ENCODE measurements at regions not wholly inside any gene's neighbourhood (a gene's known extent, or its start where the extent isn't known, plus 50 kb on each side); places are given as distances from the start of the nearest gene placed in this dataset.

- H3K36me3 Mint-ChIP-seq (ENCODE audit: insufficient read depth), result peaks cover 1% of the 10 kb centered on the region
- H3K4me3 Mint-ChIP-seq (ENCODE audit: low read depth), result no peak overlapping the region
- H3K9me3 Mint-ChIP-seq (ENCODE audit: low read depth), result peaks cover 9% of the 10 kb centered on the region
- H3K27ac Mint-ChIP-seq, result no peak overlapping the region
- H3K4me1 Mint-ChIP-seq (ENCODE audit: low read depth), result no peaks in the 10 kb centered on the region
- TF ChIP-seq, protein P1, sequence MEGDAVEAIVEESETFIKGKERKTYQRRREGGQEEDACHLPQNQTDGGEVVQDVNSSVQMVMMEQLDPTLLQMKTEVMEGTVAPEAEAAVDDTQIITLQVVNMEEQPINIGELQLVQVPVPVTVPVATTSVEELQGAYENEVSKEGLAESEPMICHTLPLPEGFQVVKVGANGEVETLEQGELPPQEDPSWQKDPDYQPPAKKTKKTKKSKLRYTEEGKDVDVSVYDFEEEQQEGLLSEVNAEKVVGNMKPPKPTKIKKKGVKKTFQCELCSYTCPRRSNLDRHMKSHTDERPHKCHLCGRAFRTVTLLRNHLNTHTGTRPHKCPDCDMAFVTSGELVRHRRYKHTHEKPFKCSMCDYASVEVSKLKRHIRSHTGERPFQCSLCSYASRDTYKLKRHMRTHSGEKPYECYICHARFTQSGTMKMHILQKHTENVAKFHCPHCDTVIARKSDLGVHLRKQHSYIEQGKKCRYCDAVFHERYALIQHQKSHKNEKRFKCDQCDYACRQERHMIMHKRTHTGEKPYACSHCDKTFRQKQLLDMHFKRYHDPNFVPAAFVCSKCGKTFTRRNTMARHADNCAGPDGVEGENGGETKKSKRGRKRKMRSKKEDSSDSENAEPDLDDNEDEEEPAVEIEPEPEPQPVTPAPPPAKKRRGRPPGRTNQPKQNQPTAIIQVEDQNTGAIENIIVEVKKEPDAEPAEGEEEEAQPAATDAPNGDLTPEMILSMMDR (IDR thresholded peaks at IDR 0.05; ENCODE audit: unreplicated experiment), result no peak
- H3K27me3 Mint-ChIP-seq, result peaks cover 12% of the 10 kb centered on the region
- no peak for DNase-seq (ENCODE audit: low spot score, unreplicated experiment)
Observed at GRCh38 chr2:234808907-234809306, 142.9 kb upstream of the SH3BP4 start.

DNA sequence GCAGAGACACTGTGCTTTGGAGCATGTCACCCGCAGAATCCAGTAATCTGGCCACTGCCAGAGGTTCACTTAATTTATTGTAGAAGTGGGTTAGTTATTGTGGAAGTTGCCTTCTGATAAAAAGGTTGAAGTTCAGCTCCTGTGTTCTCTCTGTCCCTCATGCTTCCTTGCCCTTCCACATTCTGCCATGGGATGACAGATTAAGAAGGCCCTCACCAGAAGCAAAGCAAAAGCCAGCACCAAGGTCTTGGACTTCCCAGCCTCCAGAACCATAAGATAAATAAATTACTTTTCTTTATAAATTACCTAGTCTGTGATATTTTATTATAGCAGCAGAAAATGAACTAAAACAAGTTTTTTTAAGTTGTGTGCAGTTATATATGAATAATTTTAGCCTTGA, 145.0 kb upstream of the SH3BP4 start:
- Mint-ChIP-seq H3K9me3 (ENCODE audit: low read depth) (peaks cover 9% of the 10 kb centered on the region), H3K36me3 (ENCODE audit: insufficient read depth) (peaks cover 1% of the 10 kb centered on the region), H3K4me1 (ENCODE audit: low read depth) (peaks cover 11% of the 10 kb centered on the region), H3K4me3 (ENCODE audit: low read depth) (no peak overlapping the region), H3K27me3 (peaks cover 9% of the 10 kb centered on the region), H3K27ac (no peak overlapping the region)
- TF ChIP-seq, protein P1 (IDR thresholded peaks at IDR 0.05; ENCODE audit: unreplicated experiment), result no peak
- DNase-seq (ENCODE audit: low spot score, unreplicated experiment), result no peak

GRCh38 chr2:234805836-234806235, 146.0 kb upstream of the SH3BP4 start:
- Mint-ChIP-seq H3K27ac (no peak overlapping the region), H3K9me3 (ENCODE audit: low read depth) (peaks cover 9% of the 10 kb centered on the region), H3K36me3 (ENCODE audit: insufficient read depth) (peaks cover 1% of the 10 kb centered on the region), H3K4me1 (ENCODE audit: low read depth) (peaks cover 12% of the 10 kb centered on the region), H3K4me3 (ENCODE audit: low read depth) (no peak overlapping the region), H3K27me3 (peaks cover 9% of the 10 kb centered on the region)
- TF ChIP-seq, protein P1 (IDR thresholded peaks at IDR 0.05; ENCODE audit: unreplicated experiment), result no peak
- DNase-seq (ENCODE audit: low spot score, unreplicated experiment), result no peak

- peaks cover 12% of the 10 kb centered on the region for H3K4me1 Mint-ChIP-seq (ENCODE audit: low read depth)
- H3K4me3 Mint-ChIP-seq (ENCODE audit: low read depth), result no peak overlapping the region
- DNase-seq (ENCODE audit: low spot score, unreplicated experiment), result no peak
- no peak overlapping the region for H3K27ac Mint-ChIP-seq
- H3K36me3 Mint-ChIP-seq (ENCODE audit: insufficient read depth), result peaks cover 1% of the 10 kb centered on the region
- TF ChIP-seq, protein P1 (IDR thresholded peaks at IDR 0.05; ENCODE audit: unreplicated experiment), result no peak
- peaks cover 6% of the 10 kb centered on the region for H3K27me3 Mint-ChIP-seq
- H3K9me3 Mint-ChIP-seq (ENCODE audit: low read depth), result peaks cover 9% of the 10 kb centered on the region
Observed at GRCh38 chr2:234804704-234805103, 147.1 kb upstream of the SH3BP4 start.

DNA sequence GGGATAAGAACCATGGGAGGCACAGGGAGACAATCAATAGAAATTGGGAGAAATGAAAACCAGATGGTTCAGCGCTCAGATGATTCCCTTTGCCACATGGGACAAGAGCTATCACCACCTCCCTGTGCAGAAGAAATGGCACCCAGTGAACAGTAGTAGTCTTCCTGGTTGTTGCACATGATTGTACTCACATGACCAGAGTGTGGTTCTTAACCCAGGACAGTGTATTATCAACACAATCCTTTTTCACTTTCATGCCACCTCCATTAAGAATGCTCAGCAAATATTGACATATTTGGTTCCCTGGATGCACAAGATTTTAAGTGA, 149.0 kb upstream of the SH3BP4 start:
- no peak for DNase-seq (ENCODE audit: low spot score, unreplicated experiment)
- Mint-ChIP-seq H3K27ac (peak overlapping the region; percentile 73), H3K9me3 (ENCODE audit: low read depth) (peaks cover 9% of the 10 kb centered on the region), H3K4me1 (ENCODE audit: low read depth) (peaks cover 12% of the 10 kb centered on the region), H3K36me3 (ENCODE audit: insufficient read depth) (peaks cover 1% of the 10 kb centered on the region), H3K27me3 (no peaks in the 10 kb centered on the region), H3K4me3 (ENCODE audit: low read depth) (no peak overlapping the region)
- TF ChIP-seq, protein P1 (IDR thresholded peaks at IDR 0.05; ENCODE audit: unreplicated experiment), result no peak

Data from progenitor cell of endocrine pancreas (in vitro differentiated cells).